Osteocyte (in vitro differentiated cells): ENCODE measurements at regions not wholly inside any gene's neighbourhood (a gene's known extent, or its start where the extent isn't known, plus 50 kb on each side); places are given as distances from the start of the nearest gene placed in this dataset.
"Not testable (repeated sequence)": the region's sequence is repeated elsewhere in the genome, so short reads cannot be mapped to it uniquely, and the experiment has no call there.

Source experiments
- DNase-seq: peaks from one replicate; pipeline ENCODE4 v3.0.0; 2021; ENCODE audit warnings: mixed read lengths; ENCODE audit not compliant: unreplicated experiment; ENCODE audit errors: extremely low spot score
- H3K27ac Mint-ChIP-seq: one replicate; pipeline ENCODE4 v1.8.0; 2021; ENCODE audit warnings: mild to moderate bottlenecking, mixed read lengths; ENCODE audit not compliant: unreplicated experiment
- H3K27me3 Mint-ChIP-seq: one replicate; pipeline ENCODE4 v1.8.0; 2021; ENCODE audit warnings: mixed read lengths; ENCODE audit not compliant: unreplicated experiment
- H3K36me3 Mint-ChIP-seq: one replicate; pipeline ENCODE4 v1.8.0; 2021; ENCODE audit warnings: mixed read lengths; ENCODE audit not compliant: unreplicated experiment
- H3K4me1 Mint-ChIP-seq: one replicate; pipeline ENCODE4 v1.8.0; 2021; ENCODE audit warnings: mixed read lengths; ENCODE audit not compliant: unreplicated experiment
- H3K4me3 Mint-ChIP-seq: one replicate; pipeline ENCODE4 v1.8.0; 2021; ENCODE audit warnings: mild to moderate bottlenecking, moderate library complexity, mixed read lengths; ENCODE audit not compliant: unreplicated experiment
- H3K9me3 Mint-ChIP-seq: one replicate; pipeline ENCODE4 v1.8.0; 2021; ENCODE audit warnings: mixed read lengths; ENCODE audit not compliant: unreplicated experiment
- CTCF ChIP-seq: fragments of 200-600 bp; sonication (generic); IDR thresholded peaks from 2 replicates; pipeline ENCODE4 v1.5.0; 2021; ENCODE audit warnings: antibody characterized with exemption, mild to moderate bottlenecking, moderate library complexity

- TF ChIP-seq CTCF, result no peak
- DNase-seq, result no peak
- Mint-ChIP-seq H3K4me3 (no peak overlapping the region), H3K36me3 (no peaks in the 10 kb centered on the region), H3K4me1 (peaks cover 6% of the 10 kb centered on the region), H3K27ac (no peak overlapping the region), H3K9me3 (no peaks in the 10 kb centered on the region), H3K27me3 (no peaks in the 10 kb centered on the region)
Observed at GRCh38 chr13:105846923-105847322, 688.5 kb downstream of the EFNB2 start.

GRCh38 chr13:105841286-105841685 is 694.2 kb downstream of the EFNB2 start:
- no peak overlapping the region for H3K4me3 Mint-ChIP-seq
- no peak overlapping the region for H3K27ac Mint-ChIP-seq
- no peak for TF ChIP-seq CTCF
- no peaks in the 10 kb centered on the region for H3K27me3 Mint-ChIP-seq
- H3K36me3 Mint-ChIP-seq, result no peaks in the 10 kb centered on the region
- no peaks in the 10 kb centered on the region for H3K9me3 Mint-ChIP-seq
- no peak for DNase-seq
- H3K4me1 Mint-ChIP-seq, result no peaks in the 10 kb centered on the region

- H3K4me3 Mint-ChIP-seq, result no peak overlapping the region
Observed at GRCh38 chr13:105838231-105838630, 697.2 kb downstream of the EFNB2 start.

GRCh38 chr13:105837295-105837694 is 698.2 kb downstream of the EFNB2 start:
- not testable (repeated sequence) for H3K4me1 Mint-ChIP-seq, DNase-seq, H3K27me3 Mint-ChIP-seq, H3K4me3 Mint-ChIP-seq, H3K27ac Mint-ChIP-seq, H3K36me3 Mint-ChIP-seq, H3K9me3 Mint-ChIP-seq

More at GRCh38 chr13:105838231-105838630, 697.2 kb downstream of the EFNB2 start:
- no peak for TF ChIP-seq CTCF
- Mint-ChIP-seq H3K4me1 (no peaks in the 10 kb centered on the region), H3K27ac (no peak overlapping the region), H3K9me3 (no peaks in the 10 kb centered on the region), H3K36me3 (no peaks in the 10 kb centered on the region), H3K27me3 (no peaks in the 10 kb centered on the region)
- DNase-seq, result no peak

GRCh38 chr13:105830821-105831220 is 704.6 kb downstream of the EFNB2 start:
- no peak for TF ChIP-seq CTCF
- DNase-seq, result no peak
- no peaks in the 10 kb centered on the region for H3K27me3 Mint-ChIP-seq
- H3K9me3 Mint-ChIP-seq, result peaks cover 3% of the 10 kb centered on the region
- no peak overlapping the region for H3K4me3 Mint-ChIP-seq
- no peaks in the 10 kb centered on the region for H3K36me3 Mint-ChIP-seq
- H3K27ac Mint-ChIP-seq, result no peak overlapping the region
- H3K4me1 Mint-ChIP-seq, result no peaks in the 10 kb centered on the region

GRCh38 chr13:105827111-105827809 is 708.2 kb downstream of the EFNB2 start:
- TF ChIP-seq CTCF, result no peak
- H3K9me3 Mint-ChIP-seq, result peaks cover 6% of the 10 kb centered on the region
- no peak for DNase-seq

More at GRCh38 chr13:105827111-105827809, 708.2 kb downstream of the EFNB2 start:
- Mint-ChIP-seq H3K4me1 (no peaks in the 10 kb centered on the region), H3K27me3 (no peaks in the 10 kb centered on the region), H3K36me3 (no peaks in the 10 kb centered on the region), H3K27ac (no peak overlapping the region), H3K4me3 (no peak overlapping the region)
